Stimulated activated CD8-positive, alpha-beta memory T cell treated with anti-CD3 and anti-CD28 coated beads, Interleukin-7, amount 100 ng/mL, for 4 hours (primary cell): ENCODE measurements at regions not wholly inside any gene's neighbourhood (a gene's known extent, or its start where the extent isn't known, plus 50 kb on each side); places are given as distances from the start of the nearest gene placed in this dataset.
A peak's percentile ranks its signal among the peaks of the same experiment; 100 is the strongest.

Experiments used
- DNase-seq, 2 donors: peaks; one replicate each; pipeline ENCODE4 v3.0.0-alpha.2; 2020; ENCODE audit warnings: low read depth in 2 of 2

DNA sequence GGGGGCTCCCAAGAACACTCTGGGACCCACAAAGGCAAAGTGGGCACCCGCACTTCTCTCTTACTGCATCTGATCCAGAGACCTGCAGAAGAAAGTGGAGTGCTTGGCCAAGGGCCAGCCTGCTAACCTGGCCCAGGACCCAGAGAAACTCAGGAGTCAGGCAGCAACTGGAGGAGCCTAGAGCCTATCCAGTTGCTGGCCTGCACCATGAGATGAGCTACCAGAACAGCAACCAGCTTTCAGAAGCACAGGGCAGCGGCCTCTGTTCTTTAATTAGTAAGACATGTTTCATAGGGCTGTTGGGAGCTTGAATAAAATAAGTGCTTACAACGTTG lies 298.3 kb downstream of the GADD45G start:
- DNase-seq, result no peak

DNA sequence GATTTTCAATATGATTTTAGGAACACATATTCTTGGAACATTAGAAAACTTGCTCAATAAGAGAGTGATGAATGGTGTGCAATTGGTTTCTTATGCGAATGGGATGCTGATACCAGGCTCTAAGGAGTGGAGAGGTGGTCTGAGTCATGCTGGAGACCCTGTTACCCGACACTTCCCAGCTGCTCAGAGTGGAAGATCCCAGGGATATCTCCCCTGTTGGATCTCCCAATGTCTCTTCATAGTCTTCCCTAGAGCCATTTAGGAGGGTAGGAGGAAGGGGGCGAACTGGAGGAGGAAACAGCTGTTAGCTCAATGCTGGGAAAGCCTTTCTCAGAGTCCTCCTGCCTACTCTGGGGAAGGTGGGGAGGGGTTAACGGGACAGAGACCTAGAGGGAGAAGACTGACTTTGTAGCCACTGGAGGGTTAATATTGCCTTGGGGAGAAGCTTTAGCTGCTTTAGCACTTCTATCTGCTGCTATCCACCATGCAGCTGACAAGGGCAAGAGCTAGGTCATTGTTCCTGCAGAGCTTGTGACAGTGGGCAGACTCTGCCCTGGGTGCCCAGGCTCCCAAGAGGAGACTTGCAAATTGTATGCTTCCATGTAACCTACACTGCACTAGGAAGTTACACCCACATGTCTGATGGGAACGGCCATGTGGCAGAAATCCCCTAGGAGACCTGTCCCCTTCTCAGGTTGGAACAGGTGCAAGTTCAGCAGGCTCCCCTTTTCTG lies 301.0 kb downstream of the GADD45G start:
- no peak for DNase-seq

DNA sequence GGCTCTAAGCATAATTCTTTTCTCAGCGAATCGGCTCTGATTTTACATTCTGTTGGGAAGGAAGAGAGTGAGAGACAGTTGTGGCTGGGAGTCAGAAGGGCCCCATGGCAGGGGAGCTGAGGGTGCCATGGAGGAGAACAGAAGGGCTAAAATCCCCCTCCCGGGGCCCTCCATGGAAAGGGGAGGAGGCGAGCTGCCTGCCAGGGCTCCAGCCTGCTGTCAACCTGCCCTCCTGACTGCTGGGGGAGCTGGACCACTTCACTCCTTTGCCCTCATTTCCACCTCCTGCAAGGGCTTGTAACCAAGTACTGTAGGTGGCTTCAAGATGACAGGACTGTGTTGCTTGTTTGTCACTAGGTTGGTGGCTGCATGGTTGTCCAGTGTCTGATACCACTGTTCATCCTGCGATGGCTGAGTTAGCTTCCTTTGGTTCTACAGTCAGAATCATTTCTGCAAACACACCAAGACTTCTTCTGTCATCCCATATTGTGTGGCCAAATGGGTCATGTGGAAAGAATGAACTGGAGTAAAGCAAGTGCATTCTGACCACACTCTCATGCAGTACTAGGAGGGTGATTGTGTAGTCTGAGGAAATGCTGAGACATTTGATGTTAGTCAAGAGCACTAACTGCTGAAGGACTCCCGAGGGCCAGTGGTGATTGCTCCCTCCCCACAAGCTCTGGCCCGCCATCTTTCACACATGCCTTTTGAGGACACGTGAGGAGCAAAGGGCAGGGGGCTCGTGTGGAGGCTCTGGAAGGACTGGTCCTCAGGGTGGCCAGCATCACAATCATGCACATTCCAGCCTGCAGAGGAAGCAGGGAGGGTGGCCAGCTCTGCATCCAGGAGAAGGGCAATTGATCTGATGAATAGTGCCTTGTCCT lies 307.2 kb downstream of the GADD45G start:
- no peak for DNase-seq

DNA sequence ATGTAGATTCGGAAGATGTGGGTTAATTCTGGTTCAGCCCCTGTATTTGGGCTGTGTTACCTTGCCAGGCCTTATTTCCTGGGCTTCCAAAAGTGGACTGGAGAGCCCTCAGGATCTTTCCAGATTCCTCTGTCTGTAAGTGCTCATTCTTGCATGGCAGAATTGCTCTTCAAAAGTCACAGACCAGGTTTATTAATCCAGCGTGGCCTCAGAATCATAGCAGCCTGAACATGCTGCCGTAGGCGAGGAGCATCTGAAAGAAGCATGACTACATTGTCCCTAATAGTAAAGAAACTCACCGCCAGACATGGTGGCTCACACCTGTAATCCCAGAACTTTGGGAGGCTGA lies 307.8 kb downstream of the GADD45G start:
- no peak for DNase-seq

DNA sequence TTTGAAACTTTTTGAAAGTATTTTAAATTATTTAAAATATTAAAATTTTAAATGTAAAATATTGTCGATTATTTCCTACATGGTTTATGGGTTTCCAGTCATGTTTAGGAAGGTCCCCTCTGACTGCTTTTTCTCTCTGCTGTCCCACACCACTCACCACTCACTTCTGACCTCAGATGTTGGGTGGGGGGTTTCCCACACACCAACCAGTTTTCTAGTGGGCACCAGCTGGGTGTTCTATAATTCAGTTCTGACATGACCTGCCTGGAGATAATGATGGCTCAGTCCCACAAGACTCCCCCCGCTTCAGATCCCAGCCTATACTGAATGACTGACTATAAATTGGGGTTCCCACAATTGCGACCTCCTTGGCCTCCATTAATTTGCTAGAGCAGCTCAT lies 310.4 kb downstream of the GADD45G start:
- no peak for DNase-seq

DNA sequence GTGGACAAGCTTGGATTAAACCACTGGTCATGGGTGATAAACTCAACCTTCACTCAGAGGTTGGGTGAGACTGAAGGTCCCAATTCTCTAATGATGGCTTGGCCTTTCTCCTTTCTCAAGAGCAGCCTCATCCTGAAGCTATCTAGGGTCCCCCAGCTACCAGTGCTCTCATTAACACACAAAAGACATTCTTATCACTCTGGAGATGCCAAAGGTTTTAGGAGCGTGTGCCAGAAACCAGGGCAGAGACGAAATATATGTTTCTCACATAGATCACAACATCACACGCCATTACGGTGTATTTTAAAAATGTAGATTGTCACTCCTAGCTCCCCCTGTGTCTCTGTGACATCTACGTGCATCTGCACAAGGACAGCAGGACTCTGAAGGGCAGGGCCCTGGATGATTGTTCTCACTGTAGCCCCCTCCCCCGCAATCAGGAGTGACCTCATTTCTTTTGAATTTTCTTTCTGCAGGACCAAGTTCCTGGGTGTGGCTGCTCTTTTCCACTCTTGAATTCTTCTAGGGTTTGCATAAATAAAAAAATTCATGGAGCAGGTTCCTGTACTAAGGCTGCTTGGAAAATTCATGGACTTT lies 311.3 kb downstream of the GADD45G start:
- DNase-seq, result no peak

DNA sequence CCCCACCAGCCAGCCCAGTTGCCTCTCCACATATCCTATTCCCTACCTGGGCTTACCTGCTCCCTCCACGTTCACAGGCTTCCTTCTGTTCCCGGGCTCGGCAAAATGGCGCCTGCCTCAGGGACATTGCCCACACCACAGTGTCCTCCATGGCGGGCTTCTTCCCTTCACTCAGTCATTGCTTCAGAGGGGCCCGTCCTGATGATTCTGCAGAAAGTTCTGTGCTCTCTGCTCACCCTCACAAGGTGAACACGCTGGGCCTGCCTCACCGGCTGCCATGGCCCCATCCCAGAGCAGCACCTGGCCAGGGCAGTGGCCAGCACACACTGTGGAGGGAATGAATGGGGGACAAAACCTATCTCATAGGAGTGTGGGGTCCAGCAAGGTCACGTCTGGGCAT lies 313.0 kb downstream of the GADD45G start:
- DNase-seq, result no peak

DNA sequence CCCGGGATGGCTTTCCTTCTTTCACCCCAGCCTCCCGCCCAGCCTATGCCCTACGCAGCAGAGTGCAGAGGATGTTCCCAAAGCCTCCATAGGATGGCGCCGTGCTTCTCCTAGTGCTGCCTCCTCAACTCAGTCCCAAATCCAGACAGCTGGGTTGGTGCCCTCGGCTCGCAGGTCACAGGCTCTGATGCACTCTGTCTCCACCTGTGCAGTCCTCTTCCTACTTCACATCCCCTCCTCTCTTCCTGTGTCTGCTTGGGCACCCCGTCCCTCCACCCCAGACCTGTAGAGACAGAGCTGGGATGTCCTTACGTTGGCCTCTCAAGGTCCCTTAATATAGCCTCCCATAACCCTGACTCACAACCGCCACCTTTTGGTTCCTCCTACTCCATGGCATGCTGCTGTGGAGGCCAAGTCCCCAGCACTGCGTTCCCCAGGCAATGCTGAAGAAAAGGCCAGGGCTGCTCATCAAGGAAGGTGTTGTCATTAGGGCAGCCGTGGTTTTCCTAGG lies 314.4 kb downstream of the GADD45G start:
- no peak for DNase-seq

DNA sequence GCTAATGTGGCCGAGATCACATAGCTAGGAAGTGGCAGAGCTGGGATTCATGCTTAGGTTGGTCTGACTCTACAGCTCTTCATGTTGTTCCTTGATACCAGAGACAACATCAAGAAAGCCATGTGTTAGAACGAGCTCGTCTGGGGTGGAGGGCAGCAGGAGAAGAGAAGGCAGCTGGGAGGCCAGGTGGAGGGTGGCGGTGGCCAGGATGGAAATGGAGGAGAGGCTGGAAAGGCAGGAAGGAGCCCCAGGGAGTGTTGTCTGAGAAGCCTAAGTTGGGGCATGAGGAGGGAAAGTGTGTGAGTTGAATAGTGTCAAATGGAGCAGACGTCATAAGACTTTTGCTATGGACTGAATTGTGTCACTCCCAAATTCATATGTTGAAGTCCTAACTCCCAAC lies 315.3 kb downstream of the GADD45G start:
- DNase-seq, result no peak

DNA sequence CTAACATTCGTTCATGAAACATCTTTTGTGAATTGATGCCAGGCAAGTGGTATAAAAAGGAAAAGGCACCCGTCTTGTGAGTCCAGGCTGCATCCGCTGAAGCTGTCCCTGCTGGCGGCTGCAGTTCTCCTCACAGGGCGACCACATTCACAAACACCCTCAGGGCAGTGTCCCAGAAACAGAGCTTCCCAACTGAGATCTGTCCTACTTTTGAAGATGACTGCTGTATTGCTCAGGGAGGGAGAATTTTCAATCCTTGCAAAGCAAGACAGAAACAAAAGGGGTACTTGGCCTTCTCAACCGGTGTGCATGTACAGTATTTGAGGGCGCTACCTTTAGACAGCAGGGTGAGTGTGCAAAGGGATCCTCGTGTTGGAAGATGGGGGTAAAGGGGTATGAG lies 316.1 kb downstream of the GADD45G start:
- no peak for DNase-seq

DNA sequence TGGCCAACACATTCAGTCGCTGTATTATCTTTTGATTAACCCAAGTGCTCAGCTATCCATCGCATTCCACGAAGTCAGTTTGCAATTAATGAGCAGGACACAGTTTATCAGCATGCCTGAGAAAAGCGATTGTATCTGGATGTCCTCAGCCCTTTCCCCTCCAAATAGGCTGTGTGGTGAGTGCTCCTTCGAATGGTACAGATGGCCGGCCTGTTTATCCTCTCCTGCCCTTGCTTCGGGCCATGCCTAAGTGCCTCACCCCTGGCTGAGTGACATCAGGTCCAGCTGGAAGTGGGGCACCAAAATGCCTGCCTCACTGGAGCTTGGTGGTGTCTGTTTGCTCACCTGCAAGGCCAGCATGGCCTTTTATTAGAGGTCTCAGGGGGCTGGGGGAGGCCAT lies 317.3 kb downstream of the GADD45G start:
- no peak for DNase-seq

DNA sequence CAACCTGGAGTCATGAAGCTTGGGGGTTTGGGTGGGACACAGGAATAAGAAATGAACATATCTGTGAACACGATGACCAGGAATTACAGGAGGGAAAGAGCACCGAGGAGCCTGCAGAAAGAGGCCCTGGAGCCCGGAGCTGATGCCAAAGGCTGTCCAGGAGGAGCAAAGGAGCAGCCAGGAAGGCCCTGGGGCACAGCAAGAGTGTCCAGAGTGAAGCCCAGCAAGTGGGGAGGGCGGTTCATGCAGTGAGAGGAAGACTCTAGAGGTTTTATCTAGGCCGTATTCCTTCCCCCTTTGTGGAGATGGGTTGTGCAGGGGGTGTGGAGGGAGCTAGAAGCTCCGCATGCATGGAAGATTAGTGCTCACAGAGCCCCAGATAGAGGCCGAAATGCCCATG lies 318.4 kb downstream of the GADD45G start:
- DNase-seq, result no peak

DNA sequence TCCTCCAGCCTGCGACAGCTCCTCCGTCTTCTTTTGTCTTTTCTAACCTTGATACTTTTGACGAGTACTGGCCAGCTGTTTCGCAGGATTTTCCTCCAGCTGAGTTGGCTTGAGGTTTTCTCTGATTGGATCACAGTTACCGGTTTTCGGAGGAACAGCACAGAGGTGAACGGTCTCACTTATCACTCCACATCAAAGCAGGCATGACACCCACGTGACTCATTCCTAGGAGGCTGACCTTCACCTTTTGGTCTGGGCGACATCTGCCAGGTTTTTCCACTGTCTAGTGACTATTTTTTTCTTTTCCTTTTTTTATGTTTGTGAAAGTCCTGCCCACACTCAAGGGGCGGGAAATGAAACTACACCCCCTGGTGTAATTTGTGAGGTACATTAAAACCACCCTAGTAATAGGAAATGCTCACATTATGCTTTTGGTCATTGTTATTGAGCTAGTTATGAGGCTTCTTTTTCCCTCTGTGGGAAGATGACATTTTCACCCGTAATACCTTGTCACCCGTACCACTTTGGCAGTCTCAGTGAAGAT lies 319.2 kb downstream of the GADD45G start:
- peak; percentile 13 to 24 for DNase-seq

DNA sequence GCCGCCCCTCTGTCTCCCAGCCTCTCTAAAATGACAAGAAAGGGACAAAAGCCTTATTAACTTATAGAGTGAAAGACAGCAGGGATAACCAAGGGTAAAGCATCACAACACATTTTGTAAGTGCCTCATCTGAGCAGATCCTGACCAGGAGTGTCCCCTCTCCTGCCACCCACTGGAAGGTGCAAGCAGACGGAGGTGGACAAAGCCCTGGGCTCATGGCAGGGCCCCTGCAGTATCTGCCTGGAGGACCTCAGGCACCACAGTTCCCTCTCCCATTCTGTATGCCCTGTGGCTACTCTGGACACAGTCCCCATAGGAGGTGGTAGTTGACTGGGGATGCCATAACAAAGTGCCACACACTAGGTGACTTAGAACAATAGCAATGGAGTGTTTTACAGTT lies 319.8 kb downstream of the GADD45G start:
- no peak for DNase-seq

DNA sequence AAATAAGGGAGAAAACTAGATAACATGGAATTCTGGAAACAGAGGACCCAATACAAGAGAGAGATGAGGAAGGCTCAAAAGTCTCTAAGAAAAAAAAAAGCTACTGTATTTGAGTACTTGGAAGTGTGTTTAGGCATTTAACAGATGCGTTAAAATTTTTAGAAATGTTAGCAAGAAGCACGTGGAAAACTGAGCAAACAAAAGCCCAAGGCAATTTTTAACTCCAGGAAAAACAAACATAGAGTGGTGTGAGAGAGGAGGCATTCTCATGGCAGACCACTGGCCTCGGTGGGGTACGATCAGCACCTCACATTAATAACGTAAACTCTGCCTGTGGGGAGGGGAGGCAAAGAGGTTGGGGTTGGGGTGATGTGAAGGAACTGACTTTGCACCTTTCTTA lies 321.4 kb downstream of the GADD45G start:
- DNase-seq, result no peak

DNA sequence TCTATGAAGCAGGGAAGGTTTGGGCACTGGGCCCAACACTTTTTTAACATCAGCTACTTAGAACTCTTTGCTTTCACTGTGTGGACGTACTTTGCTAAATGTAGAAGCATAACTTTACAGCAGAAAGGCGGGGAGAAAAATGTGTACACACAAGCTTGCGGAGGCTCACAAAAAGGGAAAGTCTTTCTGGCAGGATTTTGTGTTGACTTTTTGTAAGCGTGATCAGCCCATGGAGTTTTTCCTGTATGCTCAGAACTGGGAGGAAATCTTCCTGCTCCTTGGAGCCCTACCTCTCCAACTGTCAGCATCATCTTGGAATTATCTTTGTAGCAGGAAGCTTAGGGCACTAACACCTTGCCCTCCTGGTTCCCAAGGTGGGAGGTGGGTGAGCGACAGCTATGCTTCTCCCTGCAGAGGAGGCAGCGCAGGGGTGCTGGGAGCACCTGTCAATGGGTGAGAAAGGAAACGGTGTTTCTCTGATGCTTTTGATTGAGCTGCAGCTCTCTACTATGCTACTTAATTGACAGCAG lies 321.9 kb downstream of the GADD45G start:
- no peak for DNase-seq

DNA sequence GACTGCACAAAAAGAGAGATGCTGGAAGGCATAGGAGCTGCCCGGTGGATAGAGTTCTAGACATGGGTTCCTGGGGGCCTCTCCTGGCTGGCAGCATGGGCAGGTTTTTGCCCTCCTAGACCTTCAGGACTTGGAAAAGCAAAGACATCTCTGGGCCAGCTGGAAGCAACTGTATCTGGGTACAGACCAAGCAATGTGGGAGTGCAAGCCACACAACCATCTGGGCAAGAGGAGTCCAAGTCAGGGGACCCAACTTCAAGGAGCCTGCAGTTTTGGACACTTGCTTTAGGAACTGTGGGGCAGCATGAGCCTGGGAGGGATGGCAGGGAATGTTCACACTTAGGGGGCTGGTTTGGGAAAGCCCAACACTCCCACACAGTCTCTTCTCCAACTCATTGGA lies 323.3 kb downstream of the GADD45G start:
- DNase-seq, result no peak

DNA sequence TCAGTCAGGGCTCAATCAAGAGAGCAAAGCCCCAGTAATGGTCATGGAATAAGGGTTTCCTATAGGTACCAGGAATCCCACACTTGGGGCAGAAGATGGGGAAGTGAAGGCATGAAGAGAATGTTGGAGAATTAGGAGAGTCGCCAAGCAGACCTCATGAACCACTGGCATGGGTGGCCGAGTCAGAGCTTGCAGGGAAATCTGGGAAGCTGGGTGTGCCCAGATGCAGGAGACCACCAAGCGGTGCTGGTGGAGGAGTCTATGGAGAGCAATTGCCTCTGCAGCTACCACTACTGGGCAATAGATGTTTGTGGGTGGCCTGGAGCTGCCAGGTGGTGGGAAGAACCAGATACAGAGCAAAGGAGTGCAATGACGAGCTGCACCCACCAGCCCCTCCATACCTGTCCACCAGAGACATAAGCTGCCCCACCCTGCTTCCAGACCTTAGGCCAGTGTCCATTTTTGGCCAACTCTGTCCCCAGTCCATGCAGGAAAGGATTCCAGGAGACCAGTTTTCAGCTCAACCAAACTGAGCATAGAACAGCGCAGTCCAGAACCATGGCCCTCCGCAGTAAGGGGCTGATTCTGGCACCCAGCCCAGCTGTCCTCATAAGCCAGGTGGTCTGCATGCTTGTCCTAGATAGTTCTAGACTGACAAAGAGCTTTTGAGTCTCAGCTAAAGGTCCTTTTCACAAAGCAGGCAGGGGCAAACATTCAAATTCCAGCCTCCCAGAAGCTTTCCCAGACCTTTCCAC lies 323.9 kb downstream of the GADD45G start:
- no peak for DNase-seq

DNA sequence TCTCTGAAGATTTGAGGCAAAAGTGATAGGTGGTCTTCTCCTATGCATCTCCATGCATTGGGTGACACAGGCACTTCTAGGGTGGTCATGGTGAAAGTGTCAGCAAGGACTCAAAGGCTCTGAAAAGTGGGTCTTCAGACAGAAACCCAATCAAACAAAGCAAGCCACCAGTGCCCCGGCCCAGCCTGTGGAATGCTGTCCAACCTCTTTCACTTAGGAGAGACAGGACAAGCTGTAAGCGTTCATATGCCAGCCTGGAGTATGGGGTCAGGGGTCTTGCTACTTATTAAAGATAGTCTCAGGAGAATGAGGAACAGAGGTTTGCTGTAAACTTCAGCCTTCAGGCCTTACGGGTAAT lies 324.5 kb downstream of the GADD45G start:
- DNase-seq, result no peak

DNA sequence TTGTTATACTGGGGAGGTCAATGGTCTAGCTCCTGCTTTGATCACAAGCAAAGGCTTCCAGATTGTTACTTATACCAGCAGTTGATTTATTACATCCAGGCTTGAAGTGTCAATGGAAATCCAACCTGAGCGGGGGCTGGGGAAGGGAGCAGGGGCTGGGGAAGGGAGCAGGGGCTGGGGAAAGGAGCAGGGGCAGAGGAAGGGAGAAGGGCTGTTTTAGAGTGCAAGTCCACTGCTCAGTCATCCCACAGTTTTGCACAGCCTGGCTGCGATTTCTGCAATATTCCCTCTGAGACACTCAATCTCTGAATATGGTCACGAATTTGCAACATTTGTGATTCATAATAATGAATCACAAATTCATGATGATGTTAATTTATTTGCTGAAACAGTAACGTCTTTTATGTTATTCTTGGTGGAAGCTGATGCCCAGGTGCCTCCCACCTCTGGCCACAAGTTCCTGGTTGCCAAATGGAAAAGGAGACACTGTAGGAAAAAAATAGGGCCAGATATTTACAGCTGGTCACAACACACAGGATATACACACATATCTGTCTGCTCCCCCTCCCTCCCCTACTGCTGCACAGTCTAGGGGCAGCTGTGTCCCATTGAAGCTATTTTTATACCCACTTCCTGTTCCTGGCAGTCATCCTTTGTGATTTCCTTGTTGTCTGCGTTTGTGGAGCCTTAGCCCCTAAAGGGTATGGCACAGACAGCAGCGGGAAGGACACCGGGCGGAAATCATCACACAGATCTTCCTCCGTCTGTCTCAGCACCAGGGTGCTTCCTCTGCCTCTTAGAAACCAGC lies 325.1 kb downstream of the GADD45G start:
- no peak for DNase-seq

DNA sequence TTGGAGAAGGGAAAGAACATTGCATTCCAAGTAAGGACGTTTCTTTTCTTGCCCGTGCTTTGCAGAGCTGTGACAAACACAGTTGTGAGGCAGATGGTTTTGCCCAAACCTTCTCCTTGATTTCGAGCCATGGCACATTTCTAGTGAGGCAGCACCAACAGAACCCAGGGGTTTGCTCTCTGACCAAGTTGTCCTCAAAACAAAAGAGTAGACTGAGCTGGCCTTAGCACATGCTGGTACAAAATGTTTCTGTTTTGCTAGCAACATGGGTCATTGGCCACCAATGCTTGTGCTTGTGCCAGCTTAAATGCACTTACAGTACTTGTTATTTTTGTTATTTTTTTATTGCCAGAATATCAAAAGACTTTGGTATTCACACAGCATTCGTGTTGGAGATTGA lies 328.8 kb downstream of the GADD45G start:
- no peak for DNase-seq
